ENCODE measurements at regions not wholly inside any gene's neighbourhood (a gene's known extent, or its start where the extent isn't known, plus 50 kb on each side); places are given as distances from the start of the nearest gene placed in this dataset.

DNA sequence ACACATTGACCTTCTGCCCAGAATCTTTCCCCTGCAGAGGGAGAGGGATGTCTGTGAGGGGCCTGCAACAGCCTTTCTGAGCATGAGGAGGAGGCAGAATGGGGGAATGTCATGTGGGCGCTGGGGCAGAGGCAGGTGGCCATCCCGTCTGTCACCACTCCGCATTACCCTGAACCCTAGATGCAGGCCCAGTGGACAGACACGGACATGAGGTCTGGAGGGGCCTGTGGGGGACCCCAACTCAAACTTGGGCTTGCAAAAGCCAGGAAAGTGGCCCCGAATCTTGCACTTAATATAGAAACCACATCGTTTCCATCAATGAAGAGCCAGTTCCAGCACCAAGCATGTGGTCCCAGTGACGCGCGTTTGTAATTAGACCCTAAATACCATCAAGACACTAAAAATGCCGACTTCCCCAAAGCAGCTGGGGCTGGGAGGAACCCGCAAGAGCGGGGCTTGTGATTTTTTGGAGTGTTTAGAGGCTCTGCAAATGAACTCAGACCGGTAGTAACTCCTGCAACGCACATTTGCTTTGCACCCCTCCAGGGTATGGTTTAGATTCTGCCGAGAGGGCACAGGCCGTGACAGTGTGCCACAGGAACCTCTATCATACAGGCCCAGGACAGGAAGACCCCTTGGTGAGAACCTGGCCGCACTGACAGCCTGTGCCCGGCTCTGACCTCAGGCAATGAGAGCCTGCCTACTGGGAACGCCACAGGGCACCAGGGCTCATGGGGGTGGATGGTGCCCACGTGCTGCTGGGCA lies 109.3 kb downstream of the CTTN start:
- H3K36me3 ChIP-seq (ENCODE audit: insufficient read depth, low read length), result no peaks in the 10 kb centered on the region
- DNase-seq (ENCODE audit: low read depth), result no peak
- no peak overlapping the region for H3K27ac ChIP-seq (ENCODE audit: low read depth, low read length)
- H3K4me1 ChIP-seq (ENCODE audit: insufficient read depth, low read length), result no peaks in the 10 kb centered on the region
- no peak overlapping the region for H2AFZ ChIP-seq (ENCODE audit: low read depth, low read length)
- H3K27me3 Mint-ChIP-seq (ENCODE audit: low read depth, unreplicated experiment), result peaks cover 36% of the 10 kb centered on the region
- H3K27me3 ChIP-seq (ENCODE audit: insufficient read depth, low read length), result peaks cover 4% of the 10 kb centered on the region
- no peaks in the 10 kb centered on the region for H4K20me1 ChIP-seq (ENCODE audit: insufficient read depth, low read length)
- H3K4me2 ChIP-seq (ENCODE audit: low read length), result no peak overlapping the region
- H3K9me3 Mint-ChIP-seq (ENCODE audit: unreplicated experiment), result peaks cover 11% of the 10 kb centered on the region
- TF ChIP-seq, protein P1, sequence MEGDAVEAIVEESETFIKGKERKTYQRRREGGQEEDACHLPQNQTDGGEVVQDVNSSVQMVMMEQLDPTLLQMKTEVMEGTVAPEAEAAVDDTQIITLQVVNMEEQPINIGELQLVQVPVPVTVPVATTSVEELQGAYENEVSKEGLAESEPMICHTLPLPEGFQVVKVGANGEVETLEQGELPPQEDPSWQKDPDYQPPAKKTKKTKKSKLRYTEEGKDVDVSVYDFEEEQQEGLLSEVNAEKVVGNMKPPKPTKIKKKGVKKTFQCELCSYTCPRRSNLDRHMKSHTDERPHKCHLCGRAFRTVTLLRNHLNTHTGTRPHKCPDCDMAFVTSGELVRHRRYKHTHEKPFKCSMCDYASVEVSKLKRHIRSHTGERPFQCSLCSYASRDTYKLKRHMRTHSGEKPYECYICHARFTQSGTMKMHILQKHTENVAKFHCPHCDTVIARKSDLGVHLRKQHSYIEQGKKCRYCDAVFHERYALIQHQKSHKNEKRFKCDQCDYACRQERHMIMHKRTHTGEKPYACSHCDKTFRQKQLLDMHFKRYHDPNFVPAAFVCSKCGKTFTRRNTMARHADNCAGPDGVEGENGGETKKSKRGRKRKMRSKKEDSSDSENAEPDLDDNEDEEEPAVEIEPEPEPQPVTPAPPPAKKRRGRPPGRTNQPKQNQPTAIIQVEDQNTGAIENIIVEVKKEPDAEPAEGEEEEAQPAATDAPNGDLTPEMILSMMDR (IDR thresholded peaks at IDR 0.05; ENCODE audit: insufficient read depth, low read depth, low read length), result no peak
- no peak for TF ChIP-seq EZH2 (IDR thresholded peaks at IDR 0.05; ENCODE audit: insufficient read depth, low read length)
- H3K36me3 Mint-ChIP-seq (ENCODE audit: low read depth, unreplicated experiment), result peaks cover 2% of the 10 kb centered on the region
- no peaks in the 10 kb centered on the region for H3K79me2 ChIP-seq (ENCODE audit: insufficient read depth, low read length)
- no peak overlapping the region for H3K4me3 ChIP-seq (ENCODE audit: insufficient read depth, low read depth, low read length)
- H3K4me3 Mint-ChIP-seq (ENCODE audit: unreplicated experiment), result no peak overlapping the region
- H3K9ac ChIP-seq (ENCODE audit: low read length), result no peak overlapping the region
- no peak overlapping the region for H3K27ac Mint-ChIP-seq (ENCODE audit: unreplicated experiment)
- no peak for FAIRE-seq
- no peaks in the 10 kb centered on the region for H3K9me3 ChIP-seq (ENCODE audit: insufficient read depth, low read depth, low read length)
- no peaks in the 10 kb centered on the region for H3K4me1 Mint-ChIP-seq (ENCODE audit: low read depth, unreplicated experiment)

DNA sequence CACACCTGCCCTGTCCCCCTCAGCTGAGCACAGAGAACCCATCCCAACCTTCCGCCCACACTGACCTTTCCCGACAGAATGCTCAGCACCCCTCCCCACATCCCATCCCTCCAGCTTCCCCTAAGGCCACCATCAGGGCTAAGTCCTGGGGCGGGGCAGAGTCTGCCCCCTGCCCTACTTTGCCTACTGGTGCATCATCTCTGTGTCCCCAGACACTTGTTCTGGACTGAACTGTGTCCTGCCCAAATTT lies 109.8 kb downstream of the CTTN start:
- no peaks in the 10 kb centered on the region for H4K20me1 ChIP-seq (ENCODE audit: insufficient read depth, low read length)
- H3K9me3 Mint-ChIP-seq (ENCODE audit: unreplicated experiment), result peaks cover 15% of the 10 kb centered on the region
- H3K27ac Mint-ChIP-seq (ENCODE audit: unreplicated experiment), result no peak overlapping the region
- no peaks in the 10 kb centered on the region for H3K4me1 ChIP-seq (ENCODE audit: insufficient read depth, low read length)
- FAIRE-seq, result no peak
- H3K9me3 ChIP-seq (ENCODE audit: insufficient read depth, low read depth, low read length), result no peaks in the 10 kb centered on the region
- no peak overlapping the region for H2AFZ ChIP-seq (ENCODE audit: low read depth, low read length)
- H3K36me3 ChIP-seq (ENCODE audit: insufficient read depth, low read length), result no peaks in the 10 kb centered on the region
- H3K79me2 ChIP-seq (ENCODE audit: insufficient read depth, low read length), result no peaks in the 10 kb centered on the region
- no peak overlapping the region for H3K9ac ChIP-seq (ENCODE audit: low read length)
- peaks cover 32% of the 10 kb centered on the region for H3K27me3 Mint-ChIP-seq (ENCODE audit: low read depth, unreplicated experiment)
- no peaks in the 10 kb centered on the region for H3K4me1 Mint-ChIP-seq (ENCODE audit: low read depth, unreplicated experiment)
- peaks cover 2% of the 10 kb centered on the region for H3K36me3 Mint-ChIP-seq (ENCODE audit: low read depth, unreplicated experiment)
- no peak overlapping the region for H3K27ac ChIP-seq (ENCODE audit: low read depth, low read length)
- peaks cover 4% of the 10 kb centered on the region for H3K27me3 ChIP-seq (ENCODE audit: insufficient read depth, low read length)
- no peak overlapping the region for H3K4me3 Mint-ChIP-seq (ENCODE audit: unreplicated experiment)
- DNase-seq (ENCODE audit: low read depth), result no peak
- H3K4me2 ChIP-seq (ENCODE audit: low read length), result no peak overlapping the region
- TF ChIP-seq, protein P1 (IDR thresholded peaks at IDR 0.05; ENCODE audit: insufficient read depth, low read depth, low read length), result no peak
- TF ChIP-seq EZH2 (IDR thresholded peaks at IDR 0.05; ENCODE audit: insufficient read depth, low read length), result no peak
- H3K4me3 ChIP-seq (ENCODE audit: insufficient read depth, low read depth, low read length), result no peak overlapping the region

DNA sequence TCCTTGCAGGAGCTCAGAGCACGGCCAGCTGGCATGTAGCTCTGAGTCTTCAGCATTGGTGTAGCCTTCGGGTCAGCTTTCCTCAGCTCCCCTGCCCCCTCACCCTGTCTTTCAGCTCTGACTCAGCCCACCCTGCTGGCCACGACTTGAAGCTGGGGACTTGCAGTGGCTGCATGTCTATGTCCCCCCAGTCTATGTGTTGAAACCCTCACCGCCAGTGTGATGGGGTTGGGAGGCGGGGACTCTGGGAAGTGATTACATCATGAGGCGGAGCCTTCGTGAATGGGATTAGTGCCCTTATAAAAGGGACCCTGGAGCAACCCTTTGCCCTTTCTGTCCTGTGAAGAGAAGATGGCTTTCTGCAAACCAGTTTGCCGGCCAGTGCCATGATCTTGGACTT lies 111.1 kb downstream of the CTTN start:
- Mint-ChIP-seq H3K27ac (ENCODE audit: unreplicated experiment) (no peak overlapping the region), H3K4me3 (ENCODE audit: unreplicated experiment) (no peak overlapping the region), H3K36me3 (ENCODE audit: low read depth, unreplicated experiment) (no peaks in the 10 kb centered on the region), H3K27me3 (ENCODE audit: low read depth, unreplicated experiment) (peaks cover 30% of the 10 kb centered on the region), H3K4me1 (ENCODE audit: low read depth, unreplicated experiment) (no peaks in the 10 kb centered on the region), H3K9me3 (ENCODE audit: unreplicated experiment) (peaks cover 15% of the 10 kb centered on the region)
- Histone ChIP-seq H4K20me1 (ENCODE audit: insufficient read depth, low read length) (no peaks in the 10 kb centered on the region), H3K9me3 (ENCODE audit: insufficient read depth, low read depth, low read length) (no peaks in the 10 kb centered on the region), H3K27me3 (ENCODE audit: insufficient read depth, low read length) (peaks cover 4% of the 10 kb centered on the region), H3K4me3 (ENCODE audit: insufficient read depth, low read depth, low read length) (no peak overlapping the region), H3K4me2 (ENCODE audit: low read length) (no peak overlapping the region), H3K36me3 (ENCODE audit: insufficient read depth, low read length) (no peaks in the 10 kb centered on the region), H2AFZ (ENCODE audit: low read depth, low read length) (no peak overlapping the region), H3K4me1 (ENCODE audit: insufficient read depth, low read length) (no peaks in the 10 kb centered on the region), H3K27ac (ENCODE audit: low read depth, low read length) (no peak overlapping the region), H3K9ac (ENCODE audit: low read length) (no peak overlapping the region), H3K79me2 (ENCODE audit: insufficient read depth, low read length) (no peaks in the 10 kb centered on the region)
- FAIRE-seq (no peak), DNase-seq (ENCODE audit: low read depth) (no peak)
- TF ChIP-seq, protein P1 (IDR thresholded peaks at IDR 0.05; ENCODE audit: insufficient read depth, low read depth, low read length), result no peak
- TF ChIP-seq EZH2 (IDR thresholded peaks at IDR 0.05; ENCODE audit: insufficient read depth, low read length), result no peak
